Ramos (cell line): ENCODE measurements at regions not wholly inside any gene's neighbourhood (a gene's known extent, or its start where the extent isn't known, plus 50 kb on each side); places are given as distances from the start of the nearest gene placed in this dataset.
"Not testable (repeated sequence)": the region's sequence is repeated elsewhere in the genome, so short reads cannot be mapped to it uniquely, and the experiment has no call there.

Source experiments
- in situ Hi-C: fragments of 300-500 bp; cut with MboI; formaldehyde crosslinking; loops from one replicate; pipeline ENCODE4 v1.14.3; 2022; ENCODE audit warnings: low sequenced_read_pairs; ENCODE audit not compliant: unreplicated experiment

GRCh38 chr16:16610389-16610967 lies 231.5 kb downstream of the NPIPA7 start:
- in situ Hi-C loops: not testable (repeated sequence)

GRCh38 chr16:16613212-16613611 lies 234.3 kb downstream of the NPIPA7 start:
- in situ Hi-C loops: not testable (repeated sequence)

- in situ Hi-C loops: not testable (repeated sequence)
Observed at GRCh38 chr16:16614484-16614883, 235.5 kb downstream of the NPIPA7 start.

- in situ Hi-C loops: not testable (repeated sequence)
Observed at GRCh38 chr16:16618963-16619465, 240.1 kb downstream of the NPIPA7 start.

- in situ Hi-C loops: not testable (repeated sequence)
Observed at GRCh38 chr16:16624367-16624766, 245.4 kb downstream of the NPIPA7 start.

GRCh38 chr16:16625140-16625539 lies 246.2 kb downstream of the NPIPA7 start:
- in situ Hi-C loops: not testable (repeated sequence)

- in situ Hi-C loops: not testable (repeated sequence)
Observed at GRCh38 chr16:16627865-16628264, 248.9 kb downstream of the NPIPA7 start.

GRCh38 chr16:16638231-16638630 lies 259.3 kb downstream of the NPIPA7 start:
- in situ Hi-C loops: not testable (repeated sequence)

- in situ Hi-C loops: not testable (repeated sequence)
Observed at GRCh38 chr16:16638714-16639113, 259.8 kb downstream of the NPIPA7 start.

- in situ Hi-C loops: not testable (repeated sequence)
Observed at GRCh38 chr16:16643828-16644227, 264.9 kb downstream of the NPIPA7 start.

GRCh38 chr16:16648002-16648401 lies 269.1 kb downstream of the NPIPA7 start:
- in situ Hi-C loops: not testable (repeated sequence)

- in situ Hi-C loops: not testable (repeated sequence)
Observed at GRCh38 chr16:16672180-16672812, 293.4 kb downstream of the NPIPA7 start.

GRCh38 chr16:16674820-16675219 lies 295.9 kb downstream of the NPIPA7 start:
- in situ Hi-C loops: not testable (repeated sequence)

GRCh38 chr16:16721849-16722248 lies 342.9 kb downstream of the NPIPA7 start:
- in situ Hi-C loops: not testable (repeated sequence)

- in situ Hi-C loops: not testable (repeated sequence)
Observed at GRCh38 chr16:16722666-16723065, 343.7 kb downstream of the NPIPA7 start.

GRCh38 chr16:16723819-16724519 lies 345.0 kb downstream of the NPIPA7 start:
- in situ Hi-C loops: not testable (repeated sequence)

GRCh38 chr16:16727048-16727447 lies 348.1 kb downstream of the NPIPA7 start:
- in situ Hi-C loops: not testable (repeated sequence)

GRCh38 chr16:16742573-16742972 lies 363.6 kb downstream of the NPIPA7 start:
- in situ Hi-C loops: not testable (repeated sequence)

- in situ Hi-C loops: not testable (repeated sequence)
Observed at GRCh38 chr16:16754992-16755667, 376.2 kb downstream of the NPIPA7 start.

GRCh38 chr16:16763449-16763848 lies 384.5 kb downstream of the NPIPA7 start:
- in situ Hi-C loops: no loop called here

- in situ Hi-C loops: not testable (repeated sequence)
Observed at GRCh38 chr16:16770717-16771116, 391.8 kb downstream of the NPIPA7 start.
